NCI-H2171 treated with DMSO at 0.1 percent for 48 hours (cell line): ENCODE measurements at regions not wholly inside any gene's neighbourhood (a gene's known extent, or its start where the extent isn't known, plus 50 kb on each side); places are given as distances from the start of the nearest gene placed in this dataset.

ENCODE experiments used
- DNase-seq: peaks from one replicate; lab custom pipeline; 2025; lab: John Stamatoyannopoulos, UW

GRCh38 chr12:85352016-85352415 is 72.0 kb downstream of the ALX1 start:
- DNase-seq: no peak

DNA sequence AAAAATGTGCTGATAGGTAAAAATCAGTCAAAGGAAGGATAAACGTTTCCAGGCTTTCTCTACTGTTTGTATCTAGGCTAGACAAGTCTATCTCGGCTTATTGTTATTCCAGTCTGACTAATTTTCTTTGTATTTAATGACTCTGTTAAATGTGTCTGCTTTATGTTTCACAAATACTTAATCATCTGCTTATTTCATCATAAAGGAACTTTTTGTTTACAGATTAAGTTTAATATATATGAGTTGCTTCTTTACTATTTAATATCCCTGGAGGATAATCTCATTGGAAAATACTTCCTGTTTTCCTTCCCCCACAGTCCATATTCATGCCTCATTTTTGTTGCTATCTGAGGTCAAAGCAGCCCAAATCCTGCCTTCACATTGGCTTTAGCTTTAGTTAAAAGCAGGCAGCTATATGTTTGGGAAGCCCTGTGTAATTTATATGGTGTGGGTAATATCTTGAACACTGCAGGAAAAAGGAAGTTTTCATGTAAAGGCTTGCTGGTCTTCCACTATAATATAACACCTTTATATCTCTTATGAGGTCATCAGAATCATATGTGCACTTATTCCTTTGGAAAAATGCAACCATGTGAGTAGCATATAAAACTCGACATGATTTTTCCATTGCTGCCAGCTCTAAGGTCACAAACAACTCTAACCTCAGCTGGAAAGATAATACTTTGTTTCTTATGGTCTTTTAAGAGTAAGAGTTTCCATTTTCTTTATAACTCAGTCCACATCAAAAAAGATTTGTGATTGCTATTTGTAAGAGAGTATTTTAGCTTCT is 76.8 kb downstream of the ALX1 start:
- no peak for DNase-seq

- DNase-seq: no peak
Measured at GRCh38 chr12:85357609-85358008, 77.6 kb downstream of the ALX1 start.

- DNase-seq: no peak
Measured at GRCh38 chr12:85358715-85359114, 78.7 kb downstream of the ALX1 start.

- no peak for DNase-seq
Measured at GRCh38 chr12:85363382-85364190, 83.6 kb downstream of the ALX1 start.

DNA sequence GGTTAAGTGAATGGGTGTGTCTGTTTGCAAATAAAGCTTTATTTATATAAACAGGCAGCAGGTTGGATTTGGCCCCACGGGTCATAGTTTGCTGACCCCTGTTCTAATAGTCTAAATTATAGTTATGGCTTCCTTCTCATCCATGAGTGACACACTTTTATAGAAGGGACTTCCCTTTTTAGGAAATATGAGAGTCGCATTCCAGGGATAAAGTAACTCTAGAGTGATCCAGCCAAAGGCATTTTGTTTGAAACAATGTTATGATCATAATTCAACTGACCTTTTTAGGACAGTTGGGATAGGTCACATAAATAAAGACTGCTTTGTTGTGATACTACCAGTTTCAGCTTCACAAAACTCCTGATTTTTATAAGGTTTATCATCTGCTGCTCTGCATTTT is 87.9 kb downstream of the ALX1 start:
- no peak for DNase-seq

- DNase-seq: no peak
Measured at GRCh38 chr12:85369365-85370154, 89.5 kb downstream of the ALX1 start.

GRCh38 chr12:85373045-85373444 is 93.0 kb downstream of the ALX1 start:
- DNase-seq: no peak

- no peak for DNase-seq
Measured at GRCh38 chr12:85374981-85375380, 95.0 kb downstream of the ALX1 start.

DNA sequence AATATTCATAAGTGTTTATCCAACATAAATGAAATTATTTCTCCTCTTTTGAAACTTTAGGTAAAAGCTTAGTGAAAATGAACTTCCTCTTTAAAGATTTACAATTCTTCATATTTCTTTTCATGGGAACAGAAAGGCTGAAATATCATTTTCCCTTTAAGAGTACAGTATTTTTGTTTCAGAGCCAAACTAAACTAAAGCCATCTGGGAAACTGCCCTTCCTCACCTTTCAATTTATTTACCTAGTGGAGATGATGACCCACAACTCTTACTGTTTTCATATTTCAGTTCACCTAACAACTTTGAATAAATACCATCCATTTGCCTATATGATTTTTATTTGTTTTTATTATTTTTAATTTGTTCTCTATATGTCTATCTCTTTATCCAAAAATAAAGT is 105.4 kb downstream of the ALX1 start:
- no peak for DNase-seq

- no peak for DNase-seq
Measured at GRCh38 chr12:85390266-85390665, 110.2 kb downstream of the ALX1 start.

DNA sequence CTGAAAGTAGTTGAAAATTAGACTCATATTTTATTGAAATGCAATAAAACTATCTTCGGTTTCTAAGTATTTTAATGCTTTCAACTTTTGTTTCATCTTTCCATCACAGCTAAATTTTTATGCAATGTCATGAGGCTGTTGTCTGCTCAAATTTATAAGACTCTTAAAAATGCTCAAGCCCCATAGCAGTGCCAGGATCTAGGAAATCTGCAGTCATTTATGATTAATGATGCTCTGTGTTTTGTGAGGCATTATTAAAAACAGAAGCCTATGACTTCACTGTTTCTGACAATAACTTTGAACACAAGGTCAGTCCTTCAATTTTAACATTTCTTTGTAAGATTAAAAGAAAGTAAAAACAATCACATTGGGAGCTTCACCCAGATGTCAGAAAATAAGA is 112.5 kb downstream of the ALX1 start:
- DNase-seq: no peak

GRCh38 chr12:85393606-85394005 is 113.6 kb downstream of the ALX1 start:
- no peak for DNase-seq

- DNase-seq: no peak
Measured at GRCh38 chr12:85394065-85394464, 114.0 kb downstream of the ALX1 start.

DNA sequence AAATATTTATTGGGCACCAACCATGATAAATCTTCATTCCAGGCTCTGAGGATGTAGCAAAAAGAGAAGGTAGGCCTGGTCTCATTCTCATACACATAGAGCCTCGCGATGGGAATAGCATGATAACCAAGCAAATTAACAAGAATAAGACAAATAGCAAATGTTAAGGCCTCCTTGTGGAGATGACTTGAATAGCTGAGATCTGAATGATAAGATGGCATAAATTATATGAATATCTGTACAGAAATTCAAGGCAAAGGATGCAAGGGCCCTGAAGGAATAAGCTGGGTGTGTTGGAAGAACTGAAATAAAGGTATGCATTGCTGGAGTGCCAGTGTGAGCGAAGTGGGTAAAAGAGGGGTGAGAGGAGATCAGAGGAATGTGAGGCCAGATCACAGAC is 114.8 kb downstream of the ALX1 start:
- no peak for DNase-seq

DNA sequence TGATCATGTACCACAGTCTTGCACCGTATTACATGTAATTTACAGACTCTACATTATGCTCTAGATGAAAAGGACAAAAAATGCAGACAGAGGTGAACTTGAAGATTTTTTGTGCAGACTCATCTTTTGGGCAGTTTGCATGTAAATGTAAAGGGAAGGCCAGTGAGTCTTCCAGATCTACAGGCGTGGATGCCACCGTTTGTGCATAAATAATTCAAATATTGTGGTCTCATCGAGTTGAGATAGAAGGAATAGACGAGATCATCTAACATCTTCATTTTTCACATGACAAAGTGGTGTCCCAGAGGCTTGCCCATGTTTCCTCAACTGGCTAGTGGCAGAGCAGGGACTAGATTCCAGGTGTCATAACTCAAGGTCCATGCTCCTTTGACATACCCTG is 125.2 kb downstream of the ALX1 start:
- DNase-seq: no peak

DNA sequence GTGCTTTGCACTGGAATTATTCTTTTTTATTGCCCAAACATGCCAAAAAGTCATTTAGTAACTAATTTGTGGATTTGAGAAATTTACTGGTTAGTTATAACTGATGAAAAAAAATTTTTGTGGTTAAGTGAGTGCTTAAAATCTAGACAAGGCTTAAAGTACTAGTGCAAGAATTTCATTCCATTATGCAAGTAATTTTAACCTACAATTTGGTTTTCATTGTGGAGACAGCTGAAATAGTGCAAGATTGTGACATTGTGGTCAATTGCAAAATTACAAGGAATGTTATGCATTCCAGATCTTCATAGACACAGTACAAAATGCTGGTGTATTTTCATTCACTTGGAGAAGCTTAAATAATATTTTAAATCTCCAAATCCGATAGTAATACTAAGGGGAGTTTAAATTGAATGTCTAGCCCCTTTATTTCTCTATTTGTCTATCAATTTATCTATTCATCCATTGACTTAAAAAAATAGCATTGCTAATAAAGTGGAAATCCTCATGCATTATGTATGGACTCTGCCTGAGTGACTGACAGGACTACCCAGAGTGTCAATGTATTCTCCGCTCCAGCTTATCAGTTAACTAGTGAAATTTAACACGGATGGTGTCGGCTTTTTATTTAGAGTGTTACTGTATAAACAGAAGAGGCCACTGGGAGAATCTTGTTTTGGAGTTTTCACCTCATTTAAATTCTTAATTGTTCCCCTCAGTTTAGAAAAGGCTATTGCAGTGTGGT is 125.9 kb downstream of the ALX1 start:
- DNase-seq: no peak

DNA sequence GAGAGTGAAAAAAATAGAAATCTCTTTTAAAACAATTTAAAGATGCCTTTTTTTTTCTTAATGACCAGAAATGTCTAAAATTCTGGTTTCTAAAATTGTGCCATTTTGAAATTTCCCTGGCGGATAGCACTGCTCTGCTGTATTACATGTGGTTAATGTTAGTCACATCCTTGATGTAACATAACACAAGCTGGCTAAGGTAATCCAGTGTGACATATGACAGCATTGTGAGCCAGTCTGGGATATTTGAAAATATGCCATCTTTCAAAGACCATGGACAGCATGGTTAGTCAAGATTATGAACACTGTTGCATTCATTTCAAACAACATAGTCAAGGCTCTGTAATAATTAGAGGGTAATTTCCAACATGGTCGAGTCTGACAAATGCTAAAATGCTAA is 133.2 kb downstream of the ALX1 start:
- no peak for DNase-seq

- no peak for DNase-seq
Measured at GRCh38 chr12:85422762-85423161, 142.7 kb downstream of the ALX1 start.

DNA sequence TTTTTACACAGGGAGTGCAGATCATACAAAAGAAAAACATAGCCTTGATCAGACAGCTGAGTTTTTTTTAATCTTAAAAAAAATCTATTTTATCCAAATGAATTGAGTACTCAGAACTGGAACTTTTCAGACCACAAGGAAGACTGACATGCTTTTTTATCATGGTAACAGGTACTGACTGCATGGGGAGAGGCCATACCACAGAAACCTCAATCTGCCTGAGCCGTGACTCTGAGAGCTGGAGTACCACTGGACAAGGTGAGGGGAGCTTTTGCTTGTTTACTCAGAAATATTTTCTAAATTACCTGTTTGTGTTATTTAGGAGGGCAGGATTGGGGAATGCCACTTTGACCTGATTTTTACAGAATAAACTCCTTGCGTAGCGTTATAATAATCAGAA is 143.9 kb downstream of the ALX1 start:
- no peak for DNase-seq

DNA sequence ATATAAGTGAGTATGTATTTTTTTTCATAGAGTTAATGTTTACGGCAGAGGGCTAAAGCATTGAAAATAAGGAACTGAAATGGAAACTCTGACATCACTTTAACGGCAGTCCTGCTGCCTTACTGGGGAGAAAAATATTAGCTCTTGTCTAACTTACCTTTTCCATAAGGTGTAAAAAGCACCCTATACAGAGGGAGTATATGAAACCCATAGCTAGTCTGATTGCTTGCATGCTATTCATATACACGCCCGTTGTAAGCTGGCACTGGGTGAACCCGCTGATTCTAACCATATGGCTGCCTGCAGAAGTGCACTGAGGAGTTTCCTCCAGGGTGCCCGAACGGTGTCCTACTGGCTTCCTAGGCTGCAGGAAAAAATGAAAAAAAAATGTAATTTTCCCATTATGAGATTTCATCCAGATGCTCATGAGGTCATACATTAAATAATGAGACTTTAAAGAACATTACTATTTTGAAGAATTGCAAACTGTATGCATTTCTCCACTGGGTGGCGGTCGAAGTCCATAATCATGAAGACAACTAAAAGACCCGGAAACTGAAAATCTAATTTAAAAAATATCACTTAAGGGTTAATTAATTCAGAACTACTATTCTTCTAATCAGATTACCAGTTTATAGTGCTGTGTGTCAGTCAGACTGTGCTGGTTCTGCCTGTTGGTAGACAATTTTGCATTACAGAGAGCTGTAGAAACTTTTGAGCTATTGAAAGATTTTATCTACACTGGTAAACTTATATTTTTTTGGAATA is 144.7 kb downstream of the ALX1 start:
- peak; percentile 32 for DNase-seq

DNA sequence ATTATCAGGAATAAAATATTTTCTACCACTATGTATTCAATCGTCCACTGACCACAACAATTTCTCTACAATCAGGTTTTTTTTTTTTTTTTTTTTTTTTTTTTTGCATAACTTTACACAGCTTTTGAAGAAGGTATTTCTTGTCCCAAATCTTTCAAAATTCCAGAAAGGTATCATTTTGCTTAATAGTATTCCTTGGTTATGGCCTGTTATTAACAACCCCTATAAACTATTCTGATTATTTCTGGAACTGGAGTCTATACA is 145.3 kb downstream of the ALX1 start:
- no peak for DNase-seq
